B cell (primary cell): ENCODE measurements at regions not wholly inside any gene's neighbourhood (a gene's known extent, or its start where the extent isn't known, plus 50 kb on each side); places are given as distances from the start of the nearest gene placed in this dataset.

Experiments
- ATAC-seq: fragments of 200-7000 bp; cut with Tn5 transposase; one replicate; pipeline ENCODE4 v1.10.0; 2021; ENCODE audit warnings: low read depth, mild to moderate bottlenecking, moderate number of reproducible peaks, moderate library complexity
- CTCF ChIA-PET: fragments of 350-600 bp; sonication (Branson Sonifier 250); formaldehyde crosslinking; loops from one replicate; lab custom pipeline; 2021; ENCODE audit warnings: antibody characterized with exemption, inconsistent platforms; lab: Charles Lee
- POLR2A ChIA-PET: fragments of 350-600 bp; sonication (Branson Sonifier 250); formaldehyde crosslinking; loops from one replicate; lab custom pipeline; 2021; ENCODE audit warnings: antibody characterized with exemption; lab: Charles Lee
- DNase-seq: peaks from one replicate; pipeline ENCODE4 v3.0.0; 2013
- H2AFZ ChIP-seq: 2 replicates; pipeline ENCODE4 v1.6.1; 2012; ENCODE audit warnings: mild to moderate bottlenecking, low read depth, low read length; ENCODE audit not compliant: insufficient read depth, poor library complexity, severe bottlenecking
- H3K27ac ChIP-seq, 2 donors: 1 replicate in 1 of 2; 2 replicates in 1 of 2; pipeline ENCODE4 v1.5.1; 2012 to 2013; ENCODE audit warnings: low read length in 2 of 2, mild to moderate bottlenecking in 2 of 2, moderate library complexity in 1 of 2
- H3K27me3 ChIP-seq, 4 experiments: fragments of 200-600 bp in 1 of 4; sonication (generic) in 1 of 4; replicated peaks in 1 of 4; 1 replicate in 2 of 4; 2 replicates in 2 of 4; pipeline versions ENCODE4 v1.6.1 to v1.7.0; 2013 to 2016; ENCODE audit warnings: low read length in 3 of 4, mild to moderate bottlenecking in 2 of 4, mixed read lengths in 1 of 4, moderate library complexity in 1 of 4; ENCODE audit not compliant: insufficient read depth in 4 of 4, control insufficient read depth in 3 of 4; ENCODE audit errors: control extremely low read depth in 1 of 4
- H3K36me3 ChIP-seq, 2 experiments: replicated peaks in 1 of 2; 1 replicate in 1 of 2; 2 replicates in 1 of 2; pipeline versions ENCODE4 v1.6.1 to v1.7.1; 2013; ENCODE audit warnings: low read length in 1 of 2; ENCODE audit not compliant: insufficient read depth in 2 of 2, control insufficient read depth in 1 of 2; ENCODE audit errors: control extremely low read depth in 1 of 2, extremely low read depth in 1 of 2
- H3K4me1 ChIP-seq, 2 donors: fragments of 200-600 bp in 1 of 2; sonication (generic) in 1 of 2; 1 replicate in 1 of 2; 2 replicates in 1 of 2; pipeline versions ENCODE4 v1.5.1 to v1.6.1; 2013 to 2017; ENCODE audit warnings: low read length in 2 of 2; ENCODE audit not compliant: control insufficient read depth in 2 of 2, insufficient read depth in 2 of 2
- H3K4me2 ChIP-seq: replicated peaks from 2 replicates; pipeline ENCODE3; 2012; ENCODE audit warnings: mild to moderate bottlenecking, low read depth, low read length; ENCODE audit not compliant: poor library complexity, severe bottlenecking
- H3K4me3 ChIP-seq, 5 experiments: fragments of 200-600 bp in 1 of 5; sonication (generic) in 1 of 5; 1 replicate in 3 of 5; 2 replicates in 2 of 5; pipeline versions ENCODE4 v1.5.1 to v1.7.0; 2011 to 2016; ENCODE audit warnings: low read length in 4 of 5, mild to moderate bottlenecking in 4 of 5, low read depth in 2 of 5, control low read depth in 1 of 5, moderate library complexity in 1 of 5; ENCODE audit not compliant: insufficient read depth in 1 of 5; ENCODE audit errors: control extremely low read depth in 1 of 5, extremely low read depth in 1 of 5
- H3K79me2 ChIP-seq: fragments of 200-600 bp; sonication (generic); one replicate; pipeline ENCODE4 v1.6.0; 2016; ENCODE audit warnings: low read length; ENCODE audit not compliant: control insufficient read depth, insufficient read depth
- H3K9ac ChIP-seq: fragments of 200-600 bp; sonication (generic); 2 replicates; pipeline ENCODE4 v1.6.1; 2017; ENCODE audit warnings: mild to moderate bottlenecking, low read length, moderate library complexity
- H3K9me3 ChIP-seq, 3 donors: one replicate each; pipeline versions ENCODE4 v1.6.1 to v1.7.1; 2013; ENCODE audit warnings: low read length in 2 of 3; ENCODE audit not compliant: control insufficient read depth in 2 of 3, insufficient read depth in 1 of 3; ENCODE audit errors: control extremely low read depth in 1 of 3
- H4K20me1 ChIP-seq: 2 replicates; pipeline ENCODE4 v1.6.0; 2012; ENCODE audit warnings: mild to moderate bottlenecking, low read length; ENCODE audit not compliant: insufficient read depth, control insufficient read depth, poor library complexity, severe bottlenecking
- H3K27ac Mint-ChIP-seq: one replicate; pipeline ENCODE4 v1.8.0; 2021; ENCODE audit warnings: mixed read lengths
- H3K27me3 Mint-ChIP-seq: one replicate; pipeline ENCODE4 v1.8.0; 2021; ENCODE audit warnings: mixed read lengths
- H3K4me1 Mint-ChIP-seq: one replicate; pipeline ENCODE4 v1.8.0; 2021; ENCODE audit warnings: mixed read lengths
- H3K4me3 Mint-ChIP-seq: one replicate; pipeline ENCODE4 v1.8.0; 2021; ENCODE audit warnings: mixed read lengths
- H3K9me3 Mint-ChIP-seq: one replicate; pipeline ENCODE4 v1.8.0; 2022; ENCODE audit warnings: mixed read lengths; ENCODE audit not compliant: insufficient read depth
- CTCF ChIP-seq: fragments of 200-600 bp; IDR thresholded peaks from one replicate; pipeline ENCODE4 v1.8.0; 2022; ENCODE audit warnings: antibody characterized with exemption, mild to moderate bottlenecking
- EZH2 ChIP-seq: IDR thresholded peaks from 2 replicates; pipeline ENCODE4 v1.6.1; 2012; ENCODE audit warnings: borderline replicate concordance, low read depth, mild to moderate bottlenecking, moderate library complexity, low read length; ENCODE audit not compliant: insufficient read depth, poor library complexity, severe bottlenecking
- WGBS: methylation state at CpG from one replicate; pipeline ENCODE4 v1.1.5; 2013; ENCODE audit warnings: missing lambda C conversion rate; ENCODE audit not compliant: insufficient coverage; 5-methylcytosine and 5-hydroxymethylcytosine counted together
- intact Hi-C: fragments of 100-400 bp; cut with micrococcal nuclease; formaldehyde crosslinking; loops from one replicate; pipeline ENCODE4 v1.10.0; 2022

DNA sequence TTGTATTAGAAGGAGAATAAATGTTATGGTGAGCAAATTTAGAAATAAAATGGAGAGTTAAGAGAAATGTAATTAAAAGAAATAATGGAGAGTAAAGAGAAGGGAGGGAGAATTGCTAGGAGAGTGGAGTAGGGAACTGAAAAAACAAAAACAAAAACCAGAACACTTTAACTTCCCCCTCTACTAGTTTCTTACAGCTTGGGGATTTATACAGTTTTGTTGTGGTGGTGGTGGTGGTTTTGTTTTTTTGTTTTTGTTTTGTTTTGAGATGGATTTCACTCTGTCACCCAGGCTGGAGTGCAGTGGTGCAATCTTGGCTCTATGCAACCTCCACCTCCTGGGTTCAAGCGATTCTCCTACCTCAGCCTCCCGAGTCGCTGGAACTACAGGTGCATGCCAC, 322.4 kb downstream of the TMEM167A start:
- intact Hi-C loops, result no loop called here
- Mint-ChIP-seq H3K27ac (no peak overlapping the region), H3K9me3 (peaks cover 3% of the 10 kb centered on the region), H3K27me3 (no peaks in the 10 kb centered on the region), H3K4me1 (no peaks in the 10 kb centered on the region), H3K4me3 (no peak overlapping the region)
- TF ChIP-seq EZH2 (no peak), CTCF (no peak)
- no peaks in the 10 kb centered on the region for H3K79me2 ChIP-seq
- H3K27ac ChIP-seq, result no peak overlapping the region
- no peaks in the 10 kb centered on the region for H3K4me1 ChIP-seq
- no peak overlapping the region for H3K4me3 ChIP-seq
- H4K20me1 ChIP-seq, result no peaks in the 10 kb centered on the region
- H3K9me3 ChIP-seq, result no peaks in the 10 kb centered on the region
- DNase-seq (no peak), ATAC-seq (no peak)
- WGBS, result no CpG with 5 or more reads among the region's 3 CpGs
- CTCF ChIA-PET, result no interaction called here
- no peak overlapping the region for H2AFZ ChIP-seq
- POLR2A ChIA-PET, result no interaction called here
- no peaks in the 10 kb centered on the region for H3K27me3 ChIP-seq
- no peak overlapping the region for H3K9ac ChIP-seq
- no peaks in the 10 kb centered on the region for H3K36me3 ChIP-seq
- no peak overlapping the region for H3K4me2 ChIP-seq

DNA sequence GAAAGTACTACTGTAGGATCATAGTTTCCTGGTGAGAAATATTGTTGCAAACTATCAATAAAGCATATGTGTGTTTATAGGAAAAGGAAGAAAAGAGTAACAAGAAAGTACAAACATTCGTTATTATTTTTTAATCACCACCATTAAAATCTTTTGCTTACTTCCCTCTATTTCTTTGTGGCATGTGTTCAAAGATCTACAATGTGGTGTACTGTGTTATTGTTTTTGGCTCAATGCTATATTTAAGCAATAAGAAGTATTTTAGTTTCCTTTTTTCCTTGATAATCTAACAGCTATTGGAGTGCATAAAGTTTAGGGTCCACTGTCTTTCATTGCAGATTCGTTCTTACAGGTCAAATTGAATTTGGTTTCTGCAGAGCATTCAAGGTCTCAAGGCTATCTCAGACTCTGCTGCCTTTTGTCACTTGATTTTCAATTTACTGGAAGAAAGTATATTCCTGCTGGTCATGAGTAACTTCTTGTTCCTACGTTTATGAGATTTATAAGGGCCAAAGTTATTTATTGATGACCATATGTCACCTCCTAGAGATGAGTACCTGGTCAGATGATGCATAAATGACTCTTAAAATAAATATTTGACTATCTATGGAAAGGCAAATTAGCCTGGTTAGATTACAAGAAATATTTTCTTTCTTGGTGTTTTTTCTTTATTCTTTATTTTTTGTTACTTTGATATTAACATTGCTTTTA, 323.0 kb downstream of the TMEM167A start:
- Histone ChIP-seq H3K79me2 (no peaks in the 10 kb centered on the region), H3K9me3 (peaks cover 0 to 1% (median 0%) of the 10 kb centered on the region in 3 donors), H3K4me3 (no peak overlapping the region), H2AFZ (no peak overlapping the region), H3K27me3 (no peaks in the 10 kb centered on the region), H3K9ac (no peak overlapping the region), H3K4me2 (no peak overlapping the region), H3K4me1 (no peaks in the 10 kb centered on the region), H3K27ac (no peak overlapping the region), H3K36me3 (no peaks in the 10 kb centered on the region), H4K20me1 (no peaks in the 10 kb centered on the region)
- 86% methylated on average over 1 of the region's 3 CpGs for WGBS
- no peak for DNase-seq
- Mint-ChIP-seq H3K27ac (no peak overlapping the region), H3K4me1 (peaks cover 3% of the 10 kb centered on the region), H3K27me3 (no peaks in the 10 kb centered on the region), H3K9me3 (peaks cover 3% of the 10 kb centered on the region), H3K4me3 (no peak overlapping the region)
- ChIA-PET CTCF (no interaction called here), POLR2A (no interaction called here)
- intact Hi-C loops, result no loop called here
- TF ChIP-seq CTCF (no peak), EZH2 (no peak)
- no peak for ATAC-seq
